Esophagus muscularis mucosa (tissue), 4 donors: ENCODE measurements at regions not wholly inside any gene's neighbourhood (a gene's known extent, or its start where the extent isn't known, plus 50 kb on each side); places are given as distances from the start of the nearest gene placed in this dataset.

Source experiments
- DNase-seq: peaks from one replicate; pipeline ENCODE4 v3.0.0-alpha.2; 2017; ENCODE audit errors: extremely low spot score
- H3K27ac ChIP-seq, 4 donors: fragments of 200-600 bp; sonication (generic); replicated peaks in 1 of 4; 1 replicate in 3 of 4; 2 replicates in 1 of 4; pipeline ENCODE4 v1.5.1; 2016 to 2019; ENCODE audit warnings: mild to moderate bottlenecking in 1 of 4
- H3K27me3 ChIP-seq, 4 donors: fragments of 200-600 bp; sonication (generic); one replicate each; pipeline versions ENCODE4 v1.5.1 to v1.6.0; 2016 to 2019
- H3K36me3 ChIP-seq, 4 donors: fragments of 200-600 bp; sonication (generic); one replicate each; pipeline ENCODE4 v1.5.1; 2016 to 2019
- H3K4me1 ChIP-seq, 4 donors: fragments of 200-600 bp; sonication (generic); one replicate each; pipeline ENCODE4 v1.5.1; 2016 to 2019
- H3K4me3 ChIP-seq, 4 donors: fragments of 200-600 bp; sonication (generic); 1 replicate in 2 of 4; 2 replicates in 2 of 4; pipeline ENCODE4 v1.5.1; 2016 to 2019; ENCODE audit warnings: mild to moderate bottlenecking in 4 of 4, moderate library complexity in 1 of 4
- H3K9me3 ChIP-seq, 4 donors: fragments of 200-600 bp; sonication (generic); 1 replicate in 3 of 4; 2 replicates in 1 of 4; pipeline ENCODE4 v1.5.1; 2016 to 2019
- EP300 ChIP-seq: sonication (generic); formaldehyde crosslinking; IDR thresholded peaks from one replicate; pipeline ENCODE4 v1.6.1; 2017; ENCODE audit warnings: antibody characterized with exemption
- POLR2A ChIP-seq: fragments of 450-650 bp; IDR thresholded peaks from one replicate; pipeline ENCODE4 v1.6.1; 2017; ENCODE audit warnings: antibody characterized with exemption, moderate library complexity, mild to moderate bottlenecking, low read depth
- POLR2AphosphoS5 ChIP-seq, 2 donors: sonication (generic); formaldehyde crosslinking; IDR thresholded peaks; one replicate each; pipeline ENCODE4 v1.6.1; 2017; ENCODE audit warnings: antibody characterized with exemption in 2 of 2
- WGBS: methylation state at CpG from one replicate; pipeline ENCODE4 v1.1.5; 2018; 5-methylcytosine and 5-hydroxymethylcytosine counted together
- intact Hi-C: fragments of 100-400 bp; cut with DNase I; formaldehyde crosslinking; loops from one replicate; pipeline ENCODE4 v1.15.1; 2023
- TF ChIP-seq, protein P1 (sequence below), 3 experiments: fragments of 200-600 bp in 2 of 3; fragments of 450-650 bp in 1 of 3; sonication (generic) in 2 of 3; IDR thresholded peaks; one replicate each; pipeline ENCODE4 v1.5.1; 2017 to 2019; ENCODE audit warnings: antibody characterized with exemption in 3 of 3, mild to moderate bottlenecking in 2 of 3, moderate library complexity in 1 of 3

DNA sequence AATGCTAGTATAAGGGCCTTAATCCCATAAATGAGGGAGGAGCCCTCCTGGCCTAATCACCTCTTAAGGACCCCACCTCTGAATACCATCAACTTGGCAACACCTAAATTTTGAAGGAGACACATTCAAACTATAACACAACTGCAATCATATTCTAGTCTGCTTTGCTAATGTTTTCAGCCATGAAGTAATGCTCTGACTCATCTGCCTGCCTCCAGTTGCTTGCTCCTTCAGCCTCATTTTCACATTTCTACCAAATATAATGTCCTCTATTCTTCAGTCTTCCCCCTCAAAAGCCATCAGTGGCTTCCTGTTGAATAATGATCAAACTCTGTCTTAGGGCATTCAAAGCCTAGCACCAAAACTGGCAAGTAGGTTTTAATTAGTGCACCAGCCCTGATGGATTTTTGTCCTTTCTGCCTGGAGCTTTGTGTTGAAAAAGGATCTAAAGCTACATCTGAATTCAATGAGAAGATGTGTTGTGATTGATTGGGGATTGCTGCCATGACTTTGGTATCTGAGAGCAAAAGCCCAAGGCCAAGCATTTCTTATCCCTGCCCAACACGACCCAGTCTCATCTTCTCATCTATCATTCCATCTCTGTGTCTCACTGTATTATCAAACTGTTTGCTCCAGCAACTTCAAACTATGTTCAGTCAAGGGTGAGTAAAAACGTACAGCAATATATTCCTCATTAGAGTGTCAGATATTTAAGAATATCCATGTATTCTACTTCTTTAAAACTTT lies 140.8 kb upstream of the ELAC2 start:
- WGBS: 57% methylated on average over 2 of the region's 2 CpGs
- TF ChIP-seq EP300 (no peak), POLR2A (no peak), POLR2AphosphoS5 (IDR thresholded peaks at IDR 0.05) (no peak)
- TF ChIP-seq, protein P1, sequence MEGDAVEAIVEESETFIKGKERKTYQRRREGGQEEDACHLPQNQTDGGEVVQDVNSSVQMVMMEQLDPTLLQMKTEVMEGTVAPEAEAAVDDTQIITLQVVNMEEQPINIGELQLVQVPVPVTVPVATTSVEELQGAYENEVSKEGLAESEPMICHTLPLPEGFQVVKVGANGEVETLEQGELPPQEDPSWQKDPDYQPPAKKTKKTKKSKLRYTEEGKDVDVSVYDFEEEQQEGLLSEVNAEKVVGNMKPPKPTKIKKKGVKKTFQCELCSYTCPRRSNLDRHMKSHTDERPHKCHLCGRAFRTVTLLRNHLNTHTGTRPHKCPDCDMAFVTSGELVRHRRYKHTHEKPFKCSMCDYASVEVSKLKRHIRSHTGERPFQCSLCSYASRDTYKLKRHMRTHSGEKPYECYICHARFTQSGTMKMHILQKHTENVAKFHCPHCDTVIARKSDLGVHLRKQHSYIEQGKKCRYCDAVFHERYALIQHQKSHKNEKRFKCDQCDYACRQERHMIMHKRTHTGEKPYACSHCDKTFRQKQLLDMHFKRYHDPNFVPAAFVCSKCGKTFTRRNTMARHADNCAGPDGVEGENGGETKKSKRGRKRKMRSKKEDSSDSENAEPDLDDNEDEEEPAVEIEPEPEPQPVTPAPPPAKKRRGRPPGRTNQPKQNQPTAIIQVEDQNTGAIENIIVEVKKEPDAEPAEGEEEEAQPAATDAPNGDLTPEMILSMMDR (IDR thresholded peaks at IDR 0.05): no peak
- intact Hi-C loops: no loop called here
- no peaks in the 10 kb centered on the region for H3K27me3 ChIP-seq
- H3K4me1 ChIP-seq: no peaks in the 10 kb centered on the region
- H3K9me3 ChIP-seq: no peaks in the 10 kb centered on the region
- DNase-seq: no peak
- H3K4me3 ChIP-seq: no peak overlapping the region
- no peak overlapping the region for H3K27ac ChIP-seq
- H3K36me3 ChIP-seq: no peaks in the 10 kb centered on the region

DNA sequence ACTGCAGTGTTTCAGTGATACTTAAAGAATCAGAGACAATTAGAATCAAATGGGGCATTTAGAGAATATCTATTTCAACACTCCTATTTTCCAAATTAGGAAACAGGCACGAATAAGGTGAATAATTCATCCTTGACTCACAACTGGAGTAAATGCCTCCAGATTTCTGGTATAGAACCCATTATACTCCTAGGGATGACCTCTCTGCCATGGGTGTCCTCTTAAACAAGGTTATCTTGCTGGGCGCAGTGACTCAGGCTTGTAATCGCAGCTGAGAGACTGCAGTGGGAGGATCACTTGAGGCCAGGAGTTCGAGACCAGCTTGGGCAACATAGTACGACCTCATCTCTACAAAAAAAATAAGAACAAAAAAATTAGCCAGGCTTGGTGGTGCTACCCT lies 139.8 kb upstream of the ELAC2 start:
- no peak for DNase-seq
- H3K27ac ChIP-seq: no peak overlapping the region
- intact Hi-C loops: no loop called here
- no peaks in the 10 kb centered on the region for H3K9me3 ChIP-seq
- 86% methylated on average over 5 of the region's 5 CpGs for WGBS
- no peaks in the 10 kb centered on the region for H3K36me3 ChIP-seq
- H3K4me3 ChIP-seq: no peak overlapping the region
- no peaks in the 10 kb centered on the region for H3K4me1 ChIP-seq
- no peaks in the 10 kb centered on the region for H3K27me3 ChIP-seq
- TF ChIP-seq, protein P1 (IDR thresholded peaks at IDR 0.05): no peak
- no peak for TF ChIP-seq POLR2AphosphoS5 (IDR thresholded peaks at IDR 0.05)
- no peak for TF ChIP-seq EP300
- no peak for TF ChIP-seq POLR2A

DNA sequence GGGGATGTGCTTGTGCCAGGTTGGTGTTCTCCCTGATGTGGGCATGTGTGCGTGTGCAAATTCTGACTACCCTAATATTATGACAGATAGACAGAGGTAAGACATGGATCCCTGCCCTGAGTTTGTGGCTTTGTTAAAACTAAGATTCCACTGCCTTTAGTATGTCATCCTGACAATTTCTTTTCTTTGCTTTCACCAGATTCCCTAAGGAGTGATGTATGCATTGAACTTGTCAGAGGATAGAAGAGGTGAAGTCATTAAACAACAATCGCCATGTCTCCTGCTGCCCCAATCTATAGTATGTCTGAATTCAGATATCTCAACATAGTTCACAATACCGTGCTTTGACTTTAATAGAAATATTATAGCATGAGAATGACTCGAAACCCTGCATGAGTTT lies 137.1 kb upstream of the ELAC2 start:
- Histone ChIP-seq H3K4me3 (no peak overlapping the region), H3K27me3 (no peaks in the 10 kb centered on the region), H3K36me3 (no peaks in the 10 kb centered on the region), H3K9me3 (no peaks in the 10 kb centered on the region), H3K27ac (no peak overlapping the region), H3K4me1 (no peaks in the 10 kb centered on the region)
- 79% methylated on average over 4 of the region's 4 CpGs for WGBS
- TF ChIP-seq POLR2A (no peak), POLR2AphosphoS5 (IDR thresholded peaks at IDR 0.05) (no peak), EP300 (no peak)
- TF ChIP-seq, protein P1 (IDR thresholded peaks at IDR 0.05): no peak
- intact Hi-C loops: no loop called here
- DNase-seq: no peak

DNA sequence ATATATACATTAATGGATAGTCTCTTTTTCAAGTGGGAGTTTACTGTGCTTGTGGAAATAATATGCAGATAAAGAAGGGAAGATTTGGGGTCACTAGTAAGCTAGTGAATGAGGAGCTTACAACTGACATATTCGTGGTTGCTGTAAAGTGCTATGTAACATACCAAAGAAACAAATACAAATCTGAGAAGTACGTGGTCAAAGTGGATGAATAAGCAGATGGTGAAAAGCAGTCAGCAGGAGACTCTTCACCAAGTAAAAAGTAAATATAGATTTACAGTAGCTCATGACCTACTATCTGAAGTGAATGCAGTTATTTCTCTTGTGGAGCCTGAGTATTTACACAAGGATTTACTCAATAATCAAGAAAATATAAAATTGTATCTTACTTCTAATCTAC lies 136.6 kb upstream of the ELAC2 start:
- no peak overlapping the region for H3K4me3 ChIP-seq
- H3K27ac ChIP-seq: no peak overlapping the region
- H3K9me3 ChIP-seq: no peaks in the 10 kb centered on the region
- no peaks in the 10 kb centered on the region for H3K4me1 ChIP-seq
- TF ChIP-seq EP300 (no peak), POLR2A (no peak), POLR2AphosphoS5 (IDR thresholded peaks at IDR 0.05) (no peak)
- TF ChIP-seq, protein P1 (IDR thresholded peaks at IDR 0.05): no peak
- intact Hi-C loops: no loop called here
- 64% methylated on average over 2 of the region's 2 CpGs for WGBS
- H3K27me3 ChIP-seq: no peaks in the 10 kb centered on the region
- no peaks in the 10 kb centered on the region for H3K36me3 ChIP-seq
- no peak for DNase-seq

DNA sequence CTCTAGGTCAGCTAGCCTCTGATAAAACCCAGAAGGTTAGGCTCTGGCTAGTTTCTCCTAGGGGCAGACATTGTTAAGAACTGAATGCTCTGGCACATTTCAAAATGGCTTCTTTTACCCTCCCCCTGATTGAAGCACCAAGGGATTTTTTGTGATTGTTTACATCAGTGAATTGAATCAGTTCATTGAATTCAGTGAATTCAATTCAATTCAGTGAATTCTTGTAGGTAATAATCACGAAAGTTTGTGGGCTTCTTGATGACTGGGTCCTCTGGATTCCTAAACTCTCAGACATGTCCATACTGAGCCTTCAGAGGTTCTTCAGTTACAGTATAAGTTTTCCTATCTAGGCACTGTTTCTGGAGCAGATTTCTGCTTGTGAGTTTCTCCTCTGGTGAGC lies 135.2 kb upstream of the ELAC2 start:
- Histone ChIP-seq H3K9me3 (no peaks in the 10 kb centered on the region), H3K36me3 (no peaks in the 10 kb centered on the region), H3K27me3 (no peaks in the 10 kb centered on the region), H3K4me1 (no peaks in the 10 kb centered on the region), H3K27ac (no peak overlapping the region), H3K4me3 (no peak overlapping the region)
- TF ChIP-seq, protein P1 (IDR thresholded peaks at IDR 0.05): no peak
- no peak for TF ChIP-seq EP300
- no peak for TF ChIP-seq POLR2A
- no peak for TF ChIP-seq POLR2AphosphoS5 (IDR thresholded peaks at IDR 0.05)
- no peak for DNase-seq
- 67% methylated on average over 1 of the region's 1 CpG for WGBS
- intact Hi-C loops: no loop called here
